CD14-positive monocyte (primary cell): ENCODE measurements at regions not wholly inside any gene's neighbourhood (a gene's known extent, or its start where the extent isn't known, plus 50 kb on each side); places are given as distances from the start of the nearest gene placed in this dataset.

Source experiments
- DNase-seq, 3 donors: peaks; one replicate each; pipeline ENCODE4 v3.0.0-alpha.2; 2011 to 2022
- H2AFZ ChIP-seq: 2 replicates; pipeline ENCODE4 v1.6.0; 2012; ENCODE audit warnings: mild to moderate bottlenecking, low read depth, low read length, inconsistent platforms; ENCODE audit not compliant: insufficient read depth, poor library complexity, severe bottlenecking
- H3K27ac ChIP-seq, 2 donors: 1 replicate in 1 of 2; 2 replicates in 1 of 2; pipeline ENCODE4 v1.5.1; 2012 to 2013; ENCODE audit warnings: low read length in 2 of 2, control low read depth in 1 of 2, inconsistent platforms in 1 of 2, low read depth in 1 of 2, mild to moderate bottlenecking in 1 of 2
- H3K27me3 ChIP-seq, 2 donors: one replicate each; pipeline versions ENCODE4 v1.6.0 to v1.6.1; 2011 to 2013; ENCODE audit warnings: low read length in 2 of 2; ENCODE audit not compliant: control insufficient read depth in 2 of 2, insufficient read depth in 2 of 2
- H3K36me3 ChIP-seq, 2 donors: replicated peaks in 1 of 2; 1 replicate in 1 of 2; 2 replicates in 1 of 2; pipeline versions ENCODE4 v1.5.1 to v1.6.1; 2012 to 2013; ENCODE audit warnings: low read length in 2 of 2, control low read depth in 1 of 2, inconsistent platforms in 1 of 2, mild to moderate bottlenecking in 1 of 2; ENCODE audit not compliant: insufficient read depth in 2 of 2, control insufficient read depth in 1 of 2
- H3K4me1 ChIP-seq, 2 donors: 1 replicate in 1 of 2; 2 replicates in 1 of 2; pipeline versions ENCODE4 v1.5.1 to v1.6.1; 2012 to 2013; ENCODE audit warnings: low read length in 2 of 2, control low read depth in 1 of 2, inconsistent platforms in 1 of 2, mild to moderate bottlenecking in 1 of 2, moderate library complexity in 1 of 2; ENCODE audit not compliant: insufficient read depth in 2 of 2, control insufficient read depth in 1 of 2
- H3K4me2 ChIP-seq: replicated peaks from 2 replicates; pipeline ENCODE3; 2012; ENCODE audit warnings: low read length, moderate library complexity, mild to moderate bottlenecking; ENCODE audit not compliant: poor library complexity, severe bottlenecking; ENCODE audit errors: extremely low read depth
- H3K4me3 ChIP-seq, 3 experiments: fragments of 200-600 bp in 1 of 3; sonication (generic) in 1 of 3; replicated peaks in 1 of 3; 1 replicate in 2 of 3; 2 replicates in 1 of 3; pipeline ENCODE4 v1.5.1; 2011 to 2013; ENCODE audit warnings: low read length in 3 of 3, mild to moderate bottlenecking in 3 of 3, control low read depth in 2 of 3, low read depth in 2 of 3, inconsistent platforms in 1 of 3, moderate library complexity in 1 of 3
- H3K79me2 ChIP-seq: 2 replicates; pipeline ENCODE4 v1.6.0; 2012; ENCODE audit warnings: mild to moderate bottlenecking, control low read depth, inconsistent platforms, low read length, moderate library complexity; ENCODE audit not compliant: insufficient read depth
- H3K9ac ChIP-seq: 2 replicates; pipeline ENCODE4 v1.6.0; 2017; ENCODE audit warnings: low read length, mild to moderate bottlenecking; ENCODE audit not compliant: insufficient read depth, poor library complexity, severe bottlenecking
- H3K9me3 ChIP-seq, 2 donors: replicated peaks in 1 of 2; 1 replicate in 1 of 2; 2 replicates in 1 of 2; pipeline versions ENCODE4 v1.5.1 to v1.6.1; 2012 to 2013; ENCODE audit warnings: low read length in 2 of 2, control low read depth in 1 of 2; ENCODE audit not compliant: control insufficient read depth in 1 of 2, insufficient read depth in 1 of 2
- H4K20me1 ChIP-seq: 2 replicates; pipeline ENCODE4 v1.6.0; 2012; ENCODE audit warnings: mild to moderate bottlenecking, low read length, control low read depth, moderate library complexity; ENCODE audit not compliant: insufficient read depth
- H3K27ac Mint-ChIP-seq, 7 donors: one replicate each; pipeline ENCODE4 v1.8.0; 2020; ENCODE audit warnings: mild to moderate bottlenecking in 7 of 7, mixed read lengths in 7 of 7, moderate library complexity in 6 of 7, inconsistent platforms in 2 of 7
- H3K27me3 Mint-ChIP-seq, 3 donors: one replicate each; pipeline ENCODE4 v1.8.0; 2021 to 2022; ENCODE audit warnings: low read depth in 3 of 3, mild to moderate bottlenecking in 3 of 3, mixed read lengths in 3 of 3, moderate library complexity in 3 of 3, inconsistent platforms in 1 of 3
- H3K36me3 Mint-ChIP-seq, 2 donors: one replicate each; pipeline ENCODE4 v1.8.0; 2020; ENCODE audit warnings: mixed read lengths in 2 of 2, inconsistent platforms in 1 of 2, mild to moderate bottlenecking in 1 of 2
- H3K4me1 Mint-ChIP-seq: one replicate; pipeline ENCODE4 v1.8.0; 2020; ENCODE audit warnings: mild to moderate bottlenecking, mixed read lengths
- H3K4me3 Mint-ChIP-seq, 2 donors: one replicate each; pipeline ENCODE4 v1.8.0; 2020; ENCODE audit warnings: mild to moderate bottlenecking in 2 of 2, mixed read lengths in 2 of 2, moderate library complexity in 1 of 2
- H3K9me3 Mint-ChIP-seq, 7 donors: one replicate each; pipeline ENCODE4 v1.8.0; 2020 to 2022; ENCODE audit warnings: mixed read lengths in 7 of 7, mild to moderate bottlenecking in 6 of 7, moderate library complexity in 6 of 7, inconsistent platforms in 2 of 7
- CTCF ChIP-seq: fragments of 200-600 bp; IDR thresholded peaks from one replicate; pipeline ENCODE4 v1.8.0; 2022; ENCODE audit warnings: antibody characterized with exemption, mild to moderate bottlenecking
- WGBS: methylation state at CpG from one replicate; pipeline ENCODE4 v1.1.5; 2013; ENCODE audit warnings: missing lambda C conversion rate; ENCODE audit not compliant: insufficient coverage; 5-methylcytosine and 5-hydroxymethylcytosine counted together
- intact Hi-C, 2 donors: fragments of 100-400 bp; cut with micrococcal nuclease; formaldehyde crosslinking; loops; one replicate each; pipeline versions ENCODE4 v1.15.0 to v1.15.1; 2023

GRCh38 chr4:29082684-29083083 is 1637.5 kb upstream of the PCDH7 start:
- H3K27ac ChIP-seq, result no peak overlapping the region
- WGBS, result 100% methylated on average over 1 of the region's 5 CpGs
- no peaks in the 10 kb centered on the region for H3K79me2 ChIP-seq
- no peaks in the 10 kb centered on the region for H3K4me1 ChIP-seq
- no peaks in the 10 kb centered on the region for H3K27me3 ChIP-seq
- H3K36me3 Mint-ChIP-seq, result no peaks in the 10 kb centered on the region
- no peaks in the 10 kb centered on the region for H4K20me1 ChIP-seq
- no peak overlapping the region for H3K4me3 ChIP-seq
- H3K4me2 ChIP-seq, result no peak overlapping the region
- DNase-seq, result no peak
- intact Hi-C loops, result no loop called here
- H3K36me3 ChIP-seq, result no peaks in the 10 kb centered on the region
- no peaks in the 10 kb centered on the region for H3K4me1 Mint-ChIP-seq
- H3K27ac Mint-ChIP-seq, result no peak overlapping the region
- no peak overlapping the region for H3K4me3 Mint-ChIP-seq
- no peaks in the 10 kb centered on the region for H3K27me3 Mint-ChIP-seq
- no peak overlapping the region for H3K9ac ChIP-seq
- no peaks in the 10 kb centered on the region for H3K9me3 ChIP-seq
- no peak overlapping the region for H2AFZ ChIP-seq
- no peaks in the 10 kb centered on the region for H3K9me3 Mint-ChIP-seq
- no peak for TF ChIP-seq CTCF

- intact Hi-C loops, result no loop called here
- WGBS, result 50% methylated on average over 1 of the region's 4 CpGs
- H3K36me3 ChIP-seq, result no peaks in the 10 kb centered on the region
These were observed 1634.4 kb upstream of the PCDH7 start for GRCh38 chr4:29085748-29086147.

More at GRCh38 chr4:29085748-29086147, 1634.4 kb upstream of the PCDH7 start:
- Mint-ChIP-seq H3K36me3 (no peaks in the 10 kb centered on the region), H3K9me3 (no peaks in the 10 kb centered on the region), H3K27ac (no peak overlapping the region), H3K27me3 (no peaks in the 10 kb centered on the region), H3K4me1 (no peaks in the 10 kb centered on the region), H3K4me3 (no peak overlapping the region)
- H3K79me2 ChIP-seq, result no peaks in the 10 kb centered on the region
- H3K4me3 ChIP-seq, result no peak overlapping the region
- H3K9ac ChIP-seq, result no peak overlapping the region
- no peaks in the 10 kb centered on the region for H3K27me3 ChIP-seq
- no peaks in the 10 kb centered on the region for H3K9me3 ChIP-seq
- H3K4me1 ChIP-seq, result no peaks in the 10 kb centered on the region
- no peak for DNase-seq
- no peak overlapping the region for H2AFZ ChIP-seq
- TF ChIP-seq CTCF, result no peak
- H3K4me2 ChIP-seq, result no peak overlapping the region
- no peaks in the 10 kb centered on the region for H4K20me1 ChIP-seq
- H3K27ac ChIP-seq, result no peak overlapping the region
